HepG2 (cell line): ENCODE measurements at regions not wholly inside any gene's neighbourhood (a gene's known extent, or its start where the extent isn't known, plus 50 kb on each side); places are given as distances from the start of the nearest gene placed in this dataset.

ENCODE experiments used
- ATAC-seq: fragments of 200-7000 bp; cut with Tn5 transposase; 3 replicates; pipeline ENCODE4 v1.9.1; 2020; ENCODE audit warnings: mild to moderate bottlenecking, moderate library complexity
- BruUV-seq: library from RNA; stranded (reverse); fragments of 400-500 nt; replicated peaks from 2 replicates; lab custom pipeline; 2021; lab: Mats Ljungman, UMichigan
- CTCF ChIA-PET: fragments of 300-600 bp; formaldehyde crosslinking; extraction: SDS; loops from one replicate; lab custom pipeline; 2021; ENCODE audit warnings: low total read pairs, inconsistent platforms, low intra/inter-chr PET ratio; lab: Yijun Ruan, JAX
- POLR2A ChIA-PET: fragments of 350-600 bp; sonication (Branson Sonifier 250); formaldehyde crosslinking; loops from one replicate; lab custom pipeline; 2020; ENCODE audit warnings: antibody characterized with exemption, inconsistent platforms; lab: Yijun Ruan, JAX
- DNase-seq: peaks from one replicate; pipeline ENCODE4 v3.0.0-alpha.2; 2015; ENCODE audit warnings: low spot score
- FAIRE-seq: peaks from 3 replicates; lab custom pipeline; 2011; peaks lifted over from hg19 to GRCh38; lab: Jason Lieb, UNC
- H2AFZ ChIP-seq: one replicate; pipeline ENCODE4 v1.6.1; 2011; ENCODE audit warnings: low read length, inconsistent platforms
- H3K27ac ChIP-seq: fragments of 300-600 bp; 3 replicates; pipeline ENCODE4 v1.8.0; 2011; ENCODE audit warnings: mixed run types, mild to moderate bottlenecking, mixed read lengths, low read length, inconsistent platforms; ENCODE audit not compliant: insufficient read depth; ENCODE audit errors: extremely low read length
- H3K27me3 ChIP-seq, 2 experiments: fragments of 200-600 bp in 1 of 2; 2 replicates in 1 of 2; 3 replicates in 1 of 2; pipeline versions ENCODE4 v1.6.0 to v1.8.0; 2011; ENCODE audit warnings: low read length in 2 of 2, mild to moderate bottlenecking in 2 of 2, moderate library complexity in 2 of 2, inconsistent platforms in 1 of 2; ENCODE audit not compliant: insufficient read depth in 2 of 2, control insufficient read depth in 1 of 2
- H3K36me3 ChIP-seq, 2 experiments: fragments of 200-600 bp in 1 of 2; replicated peaks in 1 of 2; 2 replicates in 1 of 2; 3 replicates in 1 of 2; pipeline versions ENCODE4 v1.5.1 to v1.8.0; 2011; ENCODE audit warnings: low read length in 2 of 2, inconsistent platforms in 1 of 2; ENCODE audit not compliant: insufficient read depth in 2 of 2, control insufficient read depth in 1 of 2
- H3K4me1 ChIP-seq: 2 replicates; pipeline ENCODE4 v1.5.1; 2012; ENCODE audit warnings: low read length, inconsistent platforms; ENCODE audit not compliant: insufficient read depth
- H3K4me2 ChIP-seq: 2 replicates; pipeline ENCODE4 v1.6.0; 2011; ENCODE audit warnings: low read depth, low read length, inconsistent platforms
- H3K4me3 ChIP-seq, 3 experiments: fragments of 200-600 bp in 1 of 3; sonication (generic), shearing (Covaris generic) in 1 of 3; replicated peaks in 1 of 3; 2 replicates each; pipeline ENCODE4 v1.5.1; 2011 to 2016; ENCODE audit warnings: low read length in 3 of 3, inconsistent platforms in 2 of 3, low read depth in 2 of 3, mild to moderate bottlenecking in 2 of 3, control low read depth in 1 of 3, mixed read lengths in 1 of 3; ENCODE audit not compliant: insufficient read depth in 1 of 3
- H3K79me2 ChIP-seq: one replicate; pipeline ENCODE4 v1.6.1; 2011; ENCODE audit warnings: low read length, inconsistent platforms; ENCODE audit not compliant: insufficient read depth
- H3K9ac ChIP-seq: 2 replicates; pipeline ENCODE4 v1.6.0; 2011; ENCODE audit warnings: mild to moderate bottlenecking, low read depth, low read length, inconsistent platforms; ENCODE audit not compliant: insufficient read depth
- H3K9me3 ChIP-seq: 2 replicates; pipeline ENCODE4 v1.5.1; 2012; ENCODE audit warnings: mild to moderate bottlenecking, low read length
- H4K20me1 ChIP-seq: 2 replicates; pipeline ENCODE4 v1.6.0; 2011; ENCODE audit warnings: inconsistent platforms, mild to moderate bottlenecking, low read length, moderate library complexity; ENCODE audit not compliant: insufficient read depth
- JARID2 ChIP-seq: sonication (generic); formaldehyde crosslinking; IDR thresholded peaks from 2 replicates; pipeline ENCODE4 v1.8.1; 2023; ENCODE audit warnings: missing genetic modification reagents, inconsistent platforms; ENCODE audit not compliant: insufficient replicate concordance
- MEIS1 ChIP-seq: sonication (generic); formaldehyde crosslinking; IDR thresholded peaks from 2 replicates; pipeline ENCODE4 v1.9.0; 2021; ENCODE audit warnings: mild to moderate bottlenecking, missing genetic modification reagents, moderate library complexity, borderline replicate concordance
- NFE2 ChIP-seq: sonication (generic); formaldehyde crosslinking; IDR thresholded peaks from 2 replicates; pipeline ENCODE4 v1.4.0; 2020; ENCODE audit warnings: missing genetic modification reagents
- RXRA ChIP-seq: sonication (generic); formaldehyde crosslinking; IDR thresholded peaks from 2 replicates; pipeline ENCODE4 v1.5.1; 2020; ENCODE audit warnings: missing genetic modification reagents
- ZC3H4 ChIP-seq: sonication (generic); formaldehyde crosslinking; IDR thresholded peaks from 2 replicates; pipeline ENCODE4 v1.4.0; 2020; ENCODE audit warnings: missing genetic modification reagents, borderline replicate concordance
- ZNF256 ChIP-seq: sonication (generic); formaldehyde crosslinking; conservative IDR thresholded peaks from 2 replicates; pipeline ENCODE4 v1.4.0; 2020; ENCODE audit warnings: missing genetic modification reagents
- ZNF3 ChIP-seq: IDR thresholded peaks from 2 replicates; pipeline ENCODE4 v1.7.0; 2017; ENCODE audit warnings: inconsistent platforms
- ZNF329 ChIP-seq: sonication (generic); formaldehyde crosslinking; IDR thresholded peaks from 2 replicates; pipeline ENCODE4 v1.9.0; 2021; ENCODE audit warnings: low read depth, mild to moderate bottlenecking, missing genetic modification reagents
- ZNF776 ChIP-seq: sonication (generic); formaldehyde crosslinking; IDR thresholded peaks from 2 replicates; pipeline ENCODE4 v1.4.0; 2020; ENCODE audit warnings: mild to moderate bottlenecking, missing genetic modification reagents
- ZNF780A ChIP-seq: sonication (generic); formaldehyde crosslinking; IDR thresholded peaks from 2 replicates; pipeline ENCODE4 v1.8.0; 2022; ENCODE audit warnings: mild to moderate bottlenecking, missing genetic modification reagents, moderate library complexity
- WGBS: methylation state at CpG from one replicate; pipeline ENCODE4 v1.1.6; 2017; ENCODE audit warnings: low lambda C conversion rate; 5-methylcytosine and 5-hydroxymethylcytosine counted together
- in situ Hi-C: cut with HindIII; loops from 2 replicates; pipeline ENCODE4 v1.10.0; 2017; ENCODE audit warnings: low pct_unique_long_range_greater_than_20kb; ENCODE audit not compliant: extremely low pct_ligation_motif_present
- intact Hi-C: fragments of 100-400 bp; cut with micrococcal nuclease; formaldehyde crosslinking; loops from one replicate; pipeline ENCODE4 v1.10.0; 2022; ENCODE audit not compliant: unreplicated experiment
- TF ChIP-seq, protein P1 (sequence below): sonication (generic); formaldehyde crosslinking; IDR thresholded peaks from 2 replicates; pipeline ENCODE4 v1.4.0; 2020; ENCODE audit warnings: missing genetic modification reagents, borderline replicate concordance
- TF ChIP-seq, protein P2 (sequence below): sonication (generic); formaldehyde crosslinking; IDR thresholded peaks from 2 replicates; pipeline ENCODE4 v1.4.0; 2020; ENCODE audit warnings: missing genetic modification reagents, mild to moderate bottlenecking, borderline replicate concordance
- TF ChIP-seq, protein P3 (sequence below): sonication (generic); formaldehyde crosslinking; IDR thresholded peaks from 2 replicates; pipeline ENCODE4 v1.4.0; 2020; ENCODE audit warnings: missing genetic modification reagents

DNA sequence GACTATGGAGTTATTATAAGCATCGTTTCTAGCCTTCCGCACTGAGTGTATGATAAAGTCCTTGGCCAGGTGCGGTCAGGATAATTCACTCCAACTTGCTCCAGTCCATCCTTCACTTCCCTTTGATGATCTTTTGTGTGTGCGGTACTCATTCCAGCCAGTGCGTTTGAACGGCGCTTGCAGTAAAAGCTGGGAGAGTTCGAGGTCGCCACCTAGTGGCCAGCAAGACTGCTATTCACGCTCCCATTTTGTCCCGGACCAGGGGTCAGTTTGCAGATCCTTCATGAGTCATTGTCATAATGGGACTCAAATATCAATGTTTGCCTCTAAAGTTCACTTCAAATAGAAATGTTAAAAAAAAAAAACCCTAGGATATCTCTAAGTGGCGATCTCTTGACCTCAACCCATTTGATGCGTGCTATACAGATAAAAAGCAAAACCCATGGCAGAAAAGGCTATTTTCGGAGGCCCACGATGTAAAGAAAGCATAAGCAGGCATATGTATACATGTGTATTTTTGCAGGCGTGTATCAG lies 417.1 kb downstream of the TMEM114 start:
- no peaks in the 10 kb centered on the region for H4K20me1 ChIP-seq
- H3K4me3 ChIP-seq: no peak overlapping the region
- in situ Hi-C loops (no loop called here), intact Hi-C loops (loop anchor here (1.0 kb wide), 2 partner anchors 860 to 1148 kb away; no protein-coding TSS in a partner anchor)
- H2AFZ ChIP-seq: no peak overlapping the region
- H3K27ac ChIP-seq: no peak overlapping the region
- peaks cover 1 to 10% of the 10 kb centered on the region in 2 experiments; a peak in 3 of 5 replicates for H3K27me3 ChIP-seq
- FAIRE-seq: peak; percentile 94
- no peaks in the 10 kb centered on the region for H3K79me2 ChIP-seq
- peaks cover 6% of the 10 kb centered on the region for H3K4me1 ChIP-seq
- H3K36me3 ChIP-seq: no peaks in the 10 kb centered on the region
- H3K4me2 ChIP-seq: no peak overlapping the region; the same call in 1 of the 2 replicates
- ChIA-PET POLR2A (no interaction called here), CTCF (interaction anchor here (1.2 to 1.9 kb wide), 6 partner anchors 768 to 1489 kb away, joined by 3 to 13 read pairs (median 7); no protein-coding TSS in a partner anchor)
- ATAC-seq: peak; percentile 100
- no peaks in the 10 kb centered on the region for H3K9me3 ChIP-seq
- peak; percentile 98 for DNase-seq
- H3K9ac ChIP-seq: no peak overlapping the region
- 7% methylated on average over 16 of the region's 16 CpGs for WGBS
- BruUV-seq: no TSS peak
- TF ChIP-seq, protein P1, sequence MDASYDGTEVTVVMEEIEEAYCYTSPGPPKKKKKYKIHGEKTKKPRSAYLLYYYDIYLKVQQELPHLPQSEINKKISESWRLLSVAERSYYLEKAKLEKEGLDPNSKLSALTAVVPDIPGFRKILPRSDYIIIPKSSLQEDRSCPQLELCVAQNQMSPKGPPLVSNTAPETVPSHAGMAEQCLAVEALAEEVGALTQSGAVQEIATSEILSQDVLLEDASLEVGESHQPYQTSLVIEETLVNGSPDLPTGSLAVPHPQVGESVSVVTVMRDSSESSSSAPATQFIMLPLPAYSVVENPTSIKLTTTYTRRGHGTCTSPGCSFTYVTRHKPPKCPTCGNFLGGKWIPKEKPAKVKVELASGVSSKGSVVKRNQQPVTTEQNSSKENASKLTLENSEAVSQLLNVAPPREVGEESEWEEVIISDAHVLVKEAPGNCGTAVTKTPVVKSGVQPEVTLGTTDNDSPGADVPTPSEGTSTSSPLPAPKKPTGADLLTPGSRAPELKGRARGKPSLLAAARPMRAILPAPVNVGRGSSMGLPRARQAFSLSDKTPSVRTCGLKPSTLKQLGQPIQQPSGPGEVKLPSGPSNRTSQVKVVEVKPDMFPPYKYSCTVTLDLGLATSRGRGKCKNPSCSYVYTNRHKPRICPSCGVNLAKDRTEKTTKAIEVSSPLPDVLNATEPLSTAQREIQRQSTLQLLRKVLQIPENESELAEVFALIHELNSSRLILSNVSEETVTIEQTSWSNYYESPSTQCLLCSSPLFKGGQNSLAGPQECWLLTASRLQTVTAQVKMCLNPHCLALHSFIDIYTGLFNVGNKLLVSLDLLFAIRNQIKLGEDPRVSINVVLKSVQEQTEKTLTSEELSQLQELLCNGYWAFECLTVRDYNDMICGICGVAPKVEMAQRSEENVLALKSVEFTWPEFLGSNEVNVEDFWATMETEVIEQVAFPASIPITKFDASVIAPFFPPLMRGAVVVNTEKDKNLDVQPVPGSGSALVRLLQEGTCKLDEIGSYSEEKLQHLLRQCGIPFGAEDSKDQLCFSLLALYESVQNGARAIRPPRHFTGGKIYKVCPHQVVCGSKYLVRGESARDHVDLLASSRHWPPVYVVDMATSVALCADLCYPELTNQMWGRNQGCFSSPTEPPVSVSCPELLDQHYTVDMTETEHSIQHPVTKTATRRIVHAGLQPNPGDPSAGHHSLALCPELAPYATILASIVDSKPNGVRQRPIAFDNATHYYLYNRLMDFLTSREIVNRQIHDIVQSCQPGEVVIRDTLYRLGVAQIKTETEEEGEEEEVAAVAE (CRISPR knock-in tag): peak; percentile 54; the same call in 1 of the 2 replicates
- TF ChIP-seq MEIS1 (CRISPR knock-in tag): 0 out of 2 replicates have a peak, but pooled peaks have one; percentile 34
- TF ChIP-seq, protein P2, sequence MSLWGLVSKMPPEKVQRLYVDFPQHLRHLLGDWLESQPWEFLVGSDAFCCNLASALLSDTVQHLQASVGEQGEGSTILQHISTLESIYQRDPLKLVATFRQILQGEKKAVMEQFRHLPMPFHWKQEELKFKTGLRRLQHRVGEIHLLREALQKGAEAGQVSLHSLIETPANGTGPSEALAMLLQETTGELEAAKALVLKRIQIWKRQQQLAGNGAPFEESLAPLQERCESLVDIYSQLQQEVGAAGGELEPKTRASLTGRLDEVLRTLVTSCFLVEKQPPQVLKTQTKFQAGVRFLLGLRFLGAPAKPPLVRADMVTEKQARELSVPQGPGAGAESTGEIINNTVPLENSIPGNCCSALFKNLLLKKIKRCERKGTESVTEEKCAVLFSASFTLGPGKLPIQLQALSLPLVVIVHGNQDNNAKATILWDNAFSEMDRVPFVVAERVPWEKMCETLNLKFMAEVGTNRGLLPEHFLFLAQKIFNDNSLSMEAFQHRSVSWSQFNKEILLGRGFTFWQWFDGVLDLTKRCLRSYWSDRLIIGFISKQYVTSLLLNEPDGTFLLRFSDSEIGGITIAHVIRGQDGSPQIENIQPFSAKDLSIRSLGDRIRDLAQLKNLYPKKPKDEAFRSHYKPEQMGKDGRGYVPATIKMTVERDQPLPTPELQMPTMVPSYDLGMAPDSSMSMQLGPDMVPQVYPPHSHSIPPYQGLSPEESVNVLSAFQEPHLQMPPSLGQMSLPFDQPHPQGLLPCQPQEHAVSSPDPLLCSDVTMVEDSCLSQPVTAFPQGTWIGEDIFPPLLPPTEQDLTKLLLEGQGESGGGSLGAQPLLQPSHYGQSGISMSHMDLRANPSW (CRISPR knock-in tag): no peak
- peak; percentile 62; the same call in 1 of the 2 replicates for TF ChIP-seq ZNF3 (CRISPR knock-in tag)
- no peak for TF ChIP-seq ZNF256
- no peak for TF ChIP-seq ZNF776 (CRISPR knock-in tag)
- TF ChIP-seq JARID2 (CRISPR knock-in tag): no peak
- TF ChIP-seq RXRA (CRISPR knock-in tag): peak; percentile 82; the same call in 1 of the 2 replicates
- no peak for TF ChIP-seq ZNF329
- TF ChIP-seq ZC3H4 (CRISPR knock-in tag): no peak
- no peak for TF ChIP-seq ZNF780A (CRISPR knock-in tag)
- TF ChIP-seq, protein P3, sequence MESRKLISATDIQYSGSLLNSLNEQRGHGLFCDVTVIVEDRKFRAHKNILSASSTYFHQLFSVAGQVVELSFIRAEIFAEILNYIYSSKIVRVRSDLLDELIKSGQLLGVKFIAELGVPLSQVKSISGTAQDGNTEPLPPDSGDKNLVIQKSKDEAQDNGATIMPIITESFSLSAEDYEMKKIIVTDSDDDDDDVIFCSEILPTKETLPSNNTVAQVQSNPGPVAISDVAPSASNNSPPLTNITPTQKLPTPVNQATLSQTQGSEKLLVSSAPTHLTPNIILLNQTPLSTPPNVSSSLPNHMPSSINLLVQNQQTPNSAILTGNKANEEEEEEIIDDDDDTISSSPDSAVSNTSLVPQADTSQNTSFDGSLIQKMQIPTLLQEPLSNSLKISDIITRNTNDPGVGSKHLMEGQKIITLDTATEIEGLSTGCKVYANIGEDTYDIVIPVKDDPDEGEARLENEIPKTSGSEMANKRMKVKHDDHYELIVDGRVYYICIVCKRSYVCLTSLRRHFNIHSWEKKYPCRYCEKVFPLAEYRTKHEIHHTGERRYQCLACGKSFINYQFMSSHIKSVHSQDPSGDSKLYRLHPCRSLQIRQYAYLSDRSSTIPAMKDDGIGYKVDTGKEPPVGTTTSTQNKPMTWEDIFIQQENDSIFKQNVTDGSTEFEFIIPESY: peak; percentile 73; the same call in 1 of the 2 replicates
- TF ChIP-seq NFE2: peak; percentile 40; the same call in 1 of the 2 replicates
